Neural crest cell (in vitro differentiated cells): ENCODE measurements at regions not wholly inside any gene's neighbourhood (a gene's known extent, or its start where the extent isn't known, plus 50 kb on each side); places are given as distances from the start of the nearest gene placed in this dataset.

Experiments used
- DNase-seq: peaks from one replicate; pipeline ENCODE4 v3.0.0; 2021; ENCODE audit warnings: low read depth, mixed read lengths, low spot score
- H3K27ac Mint-ChIP-seq: one replicate; pipeline ENCODE4 v1.8.0; 2021; ENCODE audit warnings: mild to moderate bottlenecking, mixed read lengths; ENCODE audit not compliant: unreplicated experiment
- H3K27me3 Mint-ChIP-seq: 2 replicates; pipeline ENCODE4 v1.8.0; 2021; ENCODE audit warnings: low read depth, mild to moderate bottlenecking, mixed read lengths
- H3K36me3 Mint-ChIP-seq: 2 replicates; pipeline ENCODE4 v1.8.0; 2021; ENCODE audit warnings: low read depth, mild to moderate bottlenecking, mixed read lengths
- H3K4me1 Mint-ChIP-seq: 2 replicates; pipeline ENCODE4 v1.8.0; 2021; ENCODE audit warnings: mixed read lengths
- H3K4me3 Mint-ChIP-seq: one replicate; pipeline ENCODE4 v1.8.0; 2021; ENCODE audit warnings: mild to moderate bottlenecking, mixed read lengths
- H3K9me3 Mint-ChIP-seq: 2 replicates; pipeline ENCODE4 v1.8.0; 2021; ENCODE audit warnings: mixed read lengths
- CTCF ChIP-seq: fragments of 200-600 bp; sonication (generic); conservative IDR thresholded peaks from 2 replicates; pipeline ENCODE4 v1.5.0; 2021; ENCODE audit warnings: antibody characterized with exemption, mild to moderate bottlenecking

- no peak overlapping the region for H3K27ac Mint-ChIP-seq
- no peaks in the 10 kb centered on the region for H3K4me1 Mint-ChIP-seq
- TF ChIP-seq CTCF: no peak
- DNase-seq: no peak
- no peaks in the 10 kb centered on the region for H3K27me3 Mint-ChIP-seq
- H3K36me3 Mint-ChIP-seq: no peaks in the 10 kb centered on the region
- H3K9me3 Mint-ChIP-seq: no peaks in the 10 kb centered on the region
- H3K4me3 Mint-ChIP-seq: no peak overlapping the region
These were observed 292.0 kb downstream of the ALDH8A1 start for GRCh38 chr6:134657751-134658527.

GRCh38 chr6:134657343-134657742 is 292.6 kb downstream of the ALDH8A1 start:
- no peak for TF ChIP-seq CTCF
- Mint-ChIP-seq H3K9me3 (no peaks in the 10 kb centered on the region), H3K4me3 (no peak overlapping the region), H3K4me1 (no peaks in the 10 kb centered on the region), H3K36me3 (no peaks in the 10 kb centered on the region), H3K27me3 (no peaks in the 10 kb centered on the region), H3K27ac (no peak overlapping the region)
- no peak for DNase-seq

- no peaks in the 10 kb centered on the region for H3K27me3 Mint-ChIP-seq
- H3K27ac Mint-ChIP-seq: no peak overlapping the region
- H3K4me3 Mint-ChIP-seq: no peak overlapping the region
- no peaks in the 10 kb centered on the region for H3K4me1 Mint-ChIP-seq
- H3K36me3 Mint-ChIP-seq: no peaks in the 10 kb centered on the region
- no peak for TF ChIP-seq CTCF
- H3K9me3 Mint-ChIP-seq: peaks cover 2% of the 10 kb centered on the region
- DNase-seq: no peak
These were observed 295.1 kb downstream of the ALDH8A1 start for GRCh38 chr6:134654751-134655150.

- no peaks in the 10 kb centered on the region for H3K27me3 Mint-ChIP-seq
- no peak overlapping the region for H3K27ac Mint-ChIP-seq
- no peaks in the 10 kb centered on the region for H3K4me1 Mint-ChIP-seq
- H3K9me3 Mint-ChIP-seq: peaks cover 5% of the 10 kb centered on the region
- no peaks in the 10 kb centered on the region for H3K36me3 Mint-ChIP-seq
- DNase-seq: no peak
- TF ChIP-seq CTCF: no peak
- H3K4me3 Mint-ChIP-seq: no peak overlapping the region
These were observed 298.4 kb downstream of the ALDH8A1 start for GRCh38 chr6:134651519-134651918.

- peaks cover 5% of the 10 kb centered on the region for H3K9me3 Mint-ChIP-seq
- DNase-seq: no peak
These were observed 302.0 kb downstream of the ALDH8A1 start for GRCh38 chr6:134647861-134648260.

More at GRCh38 chr6:134647861-134648260, 302.0 kb downstream of the ALDH8A1 start:
- Mint-ChIP-seq H3K4me1 (no peaks in the 10 kb centered on the region), H3K4me3 (no peak overlapping the region), H3K27ac (no peak overlapping the region), H3K27me3 (no peaks in the 10 kb centered on the region), H3K36me3 (no peaks in the 10 kb centered on the region)
- TF ChIP-seq CTCF: no peak
